GM18907 (cell line): ENCODE measurements at regions not wholly inside any gene's neighbourhood (a gene's known extent, or its start where the extent isn't known, plus 50 kb on each side); places are given as distances from the start of the nearest gene placed in this dataset.
"Not testable (repeated sequence)": the region's sequence is repeated elsewhere in the genome, so short reads cannot be mapped to it uniquely, and the experiment has no call there.

ENCODE experiments used
- ATAC-seq: cut with Tn5 transposase; IDR thresholded peaks from one replicate; pipeline ENCODE4 v1.9.1; 2021; ENCODE audit warnings: mild to moderate bottlenecking, moderate library complexity; ENCODE audit not compliant: unreplicated experiment

DNA sequence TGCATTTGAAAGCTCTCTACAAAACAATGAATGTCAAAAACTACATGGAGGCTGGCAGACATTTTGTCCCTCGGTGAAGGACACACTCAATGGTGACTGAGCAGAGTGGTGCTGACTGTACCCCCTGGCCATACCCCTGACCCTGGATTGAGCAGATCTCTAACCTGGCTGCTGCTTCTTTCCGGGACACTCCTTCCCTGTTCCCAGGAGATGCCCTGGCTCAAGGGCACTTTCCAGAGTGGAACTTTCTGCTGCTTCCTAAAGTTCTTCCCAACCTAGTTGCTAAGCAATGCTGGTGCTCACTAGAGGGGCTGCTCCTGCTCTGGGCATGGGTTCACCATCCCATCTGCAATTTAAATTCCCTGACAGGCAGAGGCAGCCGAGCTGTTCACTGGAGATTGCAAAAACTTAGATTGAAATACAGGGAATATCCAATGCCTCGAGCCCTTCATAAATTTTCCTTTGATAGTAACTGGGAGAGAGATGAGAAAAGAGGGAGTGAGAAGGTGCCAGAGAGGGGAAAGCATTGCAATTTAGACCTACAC is 384.3 kb upstream of the PODXL start:
- no peak for ATAC-seq

DNA sequence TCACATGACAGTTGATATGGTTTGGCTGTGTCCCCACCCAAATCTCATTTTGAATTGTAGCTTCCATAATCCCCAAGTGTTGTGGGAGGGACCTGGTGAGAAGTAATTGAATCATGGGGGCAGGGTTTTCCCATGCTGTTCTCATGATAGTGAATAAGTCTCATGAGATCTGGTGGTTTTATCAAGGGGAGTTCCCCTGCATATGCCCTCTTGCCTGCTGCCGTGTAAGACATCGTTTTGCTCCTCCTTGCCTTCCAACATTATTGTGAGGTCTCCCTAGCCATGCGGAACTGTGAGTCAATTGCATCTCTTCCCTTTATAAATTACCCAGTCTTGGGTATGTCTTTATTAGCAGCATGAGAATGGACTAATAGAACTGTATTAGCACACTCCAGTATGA is 382.4 kb upstream of the PODXL start:
- not testable (repeated sequence) for ATAC-seq

DNA sequence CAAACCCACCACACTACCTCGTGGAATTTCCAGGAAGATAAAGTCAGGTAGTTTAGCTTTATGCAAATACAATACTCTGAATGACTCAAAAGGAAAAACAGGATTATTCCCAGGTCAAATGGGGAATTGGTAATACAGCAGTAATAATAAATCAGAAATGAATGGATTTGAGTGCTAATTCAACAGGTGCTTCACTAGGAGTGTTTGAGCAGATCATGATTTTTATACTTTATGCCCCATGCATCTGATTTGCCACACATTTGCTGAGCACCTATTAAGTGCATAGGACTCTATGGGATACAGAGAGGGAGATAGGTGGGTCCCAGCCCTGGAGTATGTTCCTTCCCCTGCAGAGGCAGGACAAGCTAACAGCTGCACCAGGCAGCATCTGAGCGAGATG is 381.4 kb upstream of the PODXL start:
- ATAC-seq: no peak

DNA sequence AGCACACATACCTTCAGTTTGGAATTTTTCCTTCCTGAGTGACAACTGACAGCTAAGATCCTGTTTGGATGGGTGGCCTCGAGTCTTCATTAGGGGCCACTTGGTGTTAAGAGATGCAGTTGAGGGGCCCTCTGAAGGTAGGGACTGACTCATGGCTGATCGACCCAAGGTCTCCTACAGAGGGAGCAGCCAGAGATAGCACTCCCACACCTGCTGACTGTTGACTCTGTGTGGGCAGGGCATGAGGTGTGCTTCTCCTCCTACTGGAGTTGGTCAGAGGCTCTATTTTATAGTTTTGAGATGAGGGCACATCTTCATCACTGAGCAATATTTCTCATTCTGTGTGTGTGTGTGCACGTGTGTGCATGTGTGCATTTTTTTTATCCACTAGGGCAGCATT is 378.8 kb upstream of the PODXL start:
- no peak for ATAC-seq

DNA sequence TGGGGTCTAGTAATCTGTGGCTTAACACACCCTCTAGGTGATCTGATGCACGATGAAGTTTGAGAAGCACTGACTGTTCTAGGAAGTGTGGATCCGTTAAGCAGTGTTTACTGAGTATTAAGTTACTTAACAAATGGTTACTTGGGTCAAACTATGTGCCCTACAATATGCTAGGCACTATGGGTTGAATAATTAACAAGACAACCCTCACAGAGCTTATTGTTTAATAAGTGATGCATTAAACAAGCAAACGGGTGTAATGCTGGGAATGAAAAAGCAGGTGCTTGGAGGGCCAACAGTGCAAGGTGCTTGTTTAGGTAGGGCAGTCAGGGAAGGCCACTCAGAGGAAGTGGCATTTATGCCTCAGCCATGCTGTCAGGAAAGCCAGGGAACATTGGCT is 378.0 kb upstream of the PODXL start:
- no peak for ATAC-seq

DNA sequence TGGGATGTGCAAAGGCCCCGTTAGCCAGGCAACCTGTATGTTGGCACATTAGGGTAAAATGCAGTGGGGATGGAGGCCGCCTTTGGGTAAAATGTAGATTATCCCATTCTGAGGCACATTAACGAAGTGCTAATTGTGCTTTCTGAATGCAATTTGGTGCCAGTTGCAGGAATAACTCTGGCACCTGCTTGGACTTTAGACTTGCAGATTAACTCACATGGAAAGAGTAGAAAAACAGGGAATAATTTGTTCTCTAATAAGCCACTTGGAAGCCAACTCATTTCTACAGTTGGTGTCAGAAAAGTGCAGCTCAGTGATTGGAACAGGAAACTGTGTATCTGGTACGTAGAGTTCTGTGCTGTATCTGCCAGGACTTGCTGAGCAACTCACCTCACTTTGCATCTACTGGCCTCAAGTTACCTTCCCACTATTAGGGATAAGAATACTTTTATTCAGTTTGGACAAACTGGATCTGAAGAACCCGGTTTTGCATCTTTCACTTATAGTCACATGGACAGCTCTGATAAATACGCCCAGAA is 377.4 kb upstream of the PODXL start:
- no peak for ATAC-seq

DNA sequence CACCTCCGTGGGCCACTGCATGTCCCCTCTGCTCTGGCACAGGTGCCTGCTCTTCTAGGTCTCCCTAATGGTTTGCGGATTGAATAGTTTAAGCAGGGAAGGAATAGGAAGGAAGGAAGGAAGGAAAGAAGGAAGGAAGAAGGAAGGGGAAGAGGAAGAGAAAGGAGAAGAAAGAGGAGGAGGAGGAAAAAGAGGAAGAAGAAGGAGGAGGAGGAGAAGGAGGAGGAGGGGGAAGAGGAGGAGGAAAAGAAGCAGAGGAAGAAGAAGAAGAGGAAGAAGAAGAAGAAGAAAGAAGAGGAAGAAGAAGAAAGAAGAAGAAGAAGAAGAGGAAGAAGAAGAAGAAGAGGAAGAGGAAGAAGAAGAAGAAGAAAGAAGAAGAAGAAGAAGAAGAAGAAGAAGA is 376.8 kb upstream of the PODXL start:
- ATAC-seq: not testable (repeated sequence)

DNA sequence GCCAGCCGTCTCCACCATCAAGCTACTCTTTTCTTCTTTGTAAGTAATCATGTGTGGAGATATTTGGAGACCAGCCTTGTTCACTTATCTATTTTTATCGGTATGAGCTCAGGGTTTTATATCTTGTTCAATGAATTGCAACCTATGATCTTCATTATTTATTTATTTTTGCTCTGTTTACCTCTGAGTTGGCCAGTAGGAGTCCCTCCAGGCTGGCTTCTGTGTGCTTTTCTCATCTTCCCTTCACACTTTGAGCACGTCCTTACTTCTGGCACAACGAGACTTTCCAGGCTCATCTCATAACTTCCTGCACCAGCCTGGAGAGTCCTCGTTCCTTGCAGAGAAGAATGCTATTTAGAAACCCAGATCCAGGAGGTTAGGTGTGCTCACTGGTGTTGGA is 375.8 kb upstream of the PODXL start:
- no peak for ATAC-seq

DNA sequence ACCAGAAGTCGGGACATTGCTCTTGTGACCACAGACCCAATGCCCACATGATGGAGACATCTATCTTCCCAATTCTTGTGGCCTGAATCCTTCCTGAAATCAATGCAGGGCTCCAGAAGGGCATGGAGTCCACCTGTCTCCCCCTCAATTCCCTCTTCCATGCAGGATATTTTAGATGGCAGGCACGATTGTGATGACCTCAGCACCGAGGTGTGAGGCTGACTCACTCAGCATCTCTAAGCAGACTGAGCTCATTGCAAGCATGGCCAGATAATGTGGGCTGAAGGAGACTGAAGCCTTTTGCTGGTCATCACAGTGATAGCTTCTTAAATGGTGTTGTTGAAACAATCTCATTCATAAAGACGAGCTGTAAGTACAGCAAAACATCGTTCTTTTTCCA is 374.9 kb upstream of the PODXL start:
- no peak for ATAC-seq

DNA sequence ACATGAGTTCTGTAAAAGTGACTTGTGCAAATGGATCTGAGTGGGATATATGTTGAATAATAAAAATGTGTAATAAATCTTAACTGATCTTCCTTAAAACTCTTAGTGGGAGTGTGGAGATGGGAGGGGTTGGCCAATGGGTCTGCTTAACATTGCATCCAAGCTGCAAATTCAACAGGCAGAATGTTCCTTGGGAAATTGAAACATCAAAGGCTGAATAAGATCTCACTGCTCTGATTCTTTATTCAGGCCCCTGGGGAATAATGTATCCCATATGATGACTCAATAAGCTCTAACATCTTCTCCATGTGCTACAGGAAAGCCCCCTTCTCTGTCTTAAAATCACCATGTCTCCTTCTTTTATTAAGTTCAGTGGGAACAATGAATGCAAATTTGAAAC is 373.2 kb upstream of the PODXL start:
- no peak for ATAC-seq

DNA sequence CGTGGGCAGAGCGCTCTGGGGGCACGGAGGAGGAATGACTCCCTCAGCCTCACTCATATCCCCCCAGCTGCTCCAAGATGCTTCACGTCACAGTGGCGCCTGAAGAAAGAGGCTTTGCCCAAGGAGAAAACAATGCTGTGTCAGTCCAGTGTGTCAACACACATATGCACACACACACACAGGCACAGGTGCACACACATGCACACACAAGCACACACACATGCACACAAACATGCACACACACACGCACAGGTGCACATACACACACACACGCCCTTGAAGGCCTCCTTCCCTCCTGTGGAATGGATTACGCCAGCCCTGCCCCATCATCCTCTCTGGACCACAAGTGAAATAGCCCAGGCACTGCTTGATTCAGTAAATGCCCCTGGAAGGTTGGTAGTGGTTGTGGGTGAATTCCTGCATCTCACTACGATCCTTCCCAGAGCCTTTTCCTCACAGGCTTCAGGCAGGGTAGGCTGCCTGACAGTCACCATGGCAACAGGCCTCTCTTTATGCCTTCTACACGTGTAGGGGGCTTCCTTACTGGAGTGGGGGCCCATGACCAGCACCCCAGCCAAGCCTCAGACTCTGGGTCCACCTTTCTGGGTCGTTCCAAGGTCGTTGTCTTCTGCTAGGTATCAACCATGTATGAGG is 371.5 kb upstream of the PODXL start:
- ATAC-seq: no peak

DNA sequence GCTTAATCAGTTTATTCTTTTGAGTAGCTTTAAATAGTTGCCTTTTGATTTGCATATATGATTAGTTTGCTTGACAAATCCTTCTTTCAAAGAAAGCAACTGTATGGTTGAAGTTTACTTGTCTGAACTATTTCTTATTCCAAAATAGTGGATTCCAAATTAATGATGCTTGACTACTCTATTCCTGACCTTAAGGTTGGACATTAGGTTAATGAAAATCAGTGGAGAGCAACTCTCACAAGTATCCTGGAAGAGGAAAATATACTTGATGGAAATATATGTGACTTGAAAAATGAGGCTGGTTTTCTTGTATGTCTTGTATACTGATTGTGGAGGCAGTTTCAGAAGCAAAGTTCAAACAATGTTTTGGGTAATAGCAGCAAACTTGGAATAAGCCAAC is 369.2 kb upstream of the PODXL start:
- ATAC-seq: no peak

DNA sequence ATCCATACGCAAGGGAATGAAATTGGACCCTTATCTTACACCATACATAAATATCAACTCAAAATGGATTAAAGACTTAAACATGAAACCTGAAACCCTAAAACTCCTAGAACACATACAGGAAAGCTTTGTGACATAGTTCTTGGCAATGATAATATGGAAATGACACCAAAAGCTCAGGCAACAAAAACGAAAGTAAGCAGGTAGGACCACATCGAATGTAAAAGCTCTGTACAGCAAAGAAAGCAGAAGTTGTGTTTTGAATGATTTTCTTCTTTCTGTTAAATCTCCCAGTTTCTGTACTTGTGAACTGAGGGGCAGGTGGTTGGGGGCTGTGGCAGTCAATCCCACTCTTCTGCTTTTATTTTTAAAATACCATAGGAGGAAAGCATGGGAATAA is 368.4 kb upstream of the PODXL start:
- ATAC-seq: no peak

DNA sequence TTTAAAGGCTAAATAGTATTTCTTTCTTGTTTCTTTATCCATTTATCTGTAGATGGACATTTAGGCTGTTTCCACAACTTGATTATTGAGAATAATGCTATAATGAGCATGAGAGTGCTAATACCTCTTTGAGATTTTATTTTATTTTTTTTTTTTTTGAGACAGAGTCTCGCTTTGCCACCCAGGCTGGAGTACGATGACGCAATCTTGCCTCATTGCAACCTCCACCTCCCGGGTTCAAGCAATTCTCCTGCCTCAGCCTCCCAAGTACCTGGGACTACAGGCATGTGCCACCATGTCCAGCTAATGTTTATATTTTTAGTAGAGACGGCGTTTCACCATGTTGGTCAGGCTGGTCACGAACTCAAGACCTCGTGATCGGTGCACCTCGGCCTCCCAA is 366.5 kb upstream of the PODXL start:
- ATAC-seq: not testable (repeated sequence)

DNA sequence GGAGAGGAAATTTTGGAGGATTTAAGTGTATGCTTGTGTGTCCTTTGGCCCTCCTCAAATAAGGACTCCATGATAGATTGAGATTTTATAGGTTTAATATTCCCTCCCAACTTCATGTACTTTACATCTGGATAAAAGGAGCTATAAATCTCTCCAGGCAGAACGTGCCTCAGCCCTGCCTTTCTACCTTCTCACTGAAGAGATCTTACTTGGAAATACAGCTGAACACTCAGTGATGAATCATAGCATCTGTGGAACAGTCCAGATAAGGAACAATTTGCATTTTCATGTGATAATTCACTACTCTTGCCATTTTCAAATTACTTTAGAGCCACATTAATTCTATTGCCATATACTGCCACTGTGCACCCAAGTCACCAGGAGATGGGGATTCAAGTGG is 364.6 kb upstream of the PODXL start:
- ATAC-seq: no peak

DNA sequence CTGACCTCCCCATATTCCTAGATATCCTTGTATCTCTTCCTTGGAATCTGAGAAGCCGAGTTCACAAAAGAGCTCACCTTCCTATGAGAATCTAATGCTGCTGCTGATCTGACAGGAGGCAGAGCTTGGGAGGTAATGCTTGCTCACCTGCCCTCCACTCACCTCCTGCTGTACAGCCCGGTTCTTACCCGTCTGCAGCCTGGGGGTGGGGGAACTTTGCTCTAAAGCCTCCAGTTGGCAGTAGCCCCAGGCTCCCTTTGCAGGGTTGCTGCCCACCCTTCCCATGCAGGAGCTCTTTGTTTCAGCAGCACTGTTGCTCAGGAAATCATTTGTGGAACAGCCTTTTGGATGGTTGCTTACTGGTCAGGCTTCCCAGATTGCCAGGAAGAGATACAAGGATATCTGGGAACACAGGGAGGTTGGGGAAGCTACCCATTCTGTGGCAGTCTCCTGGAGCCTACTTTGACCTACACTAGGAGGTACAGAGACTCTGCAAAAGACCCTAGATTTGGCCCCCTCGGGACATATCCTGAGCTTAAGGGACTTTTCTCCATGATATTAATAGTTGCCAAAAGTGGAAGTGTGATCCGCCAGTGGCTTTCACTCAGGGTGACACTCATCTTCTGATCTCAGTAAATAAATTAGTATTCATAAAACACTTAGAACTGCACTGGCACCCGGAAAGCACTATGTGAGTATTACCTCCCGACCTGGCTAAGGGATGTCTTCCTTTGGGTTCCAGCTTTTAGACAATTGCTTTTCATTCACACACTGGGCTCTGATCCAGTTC is 363.7 kb upstream of the PODXL start:
- no peak for ATAC-seq

DNA sequence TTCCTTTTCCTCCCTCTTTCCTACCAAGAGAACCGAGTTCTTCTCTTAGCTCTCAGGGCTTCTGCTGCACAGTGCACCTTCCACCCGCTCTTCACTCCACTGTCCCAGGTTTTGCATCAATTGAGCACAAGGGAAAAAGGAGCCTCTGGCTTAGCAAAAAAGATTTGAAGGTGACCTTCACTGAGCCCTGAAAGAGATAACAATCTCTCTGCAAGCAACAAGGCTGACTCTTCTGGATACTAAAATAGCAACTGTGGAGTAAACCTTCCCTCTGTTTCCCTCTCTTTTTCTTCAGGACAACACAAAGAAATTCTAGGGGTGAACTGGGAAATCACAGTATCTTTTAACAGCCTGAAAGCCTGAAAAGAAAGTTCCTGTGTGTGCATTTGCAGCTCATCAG is 354.7 kb upstream of the PODXL start:
- ATAC-seq: no peak

DNA sequence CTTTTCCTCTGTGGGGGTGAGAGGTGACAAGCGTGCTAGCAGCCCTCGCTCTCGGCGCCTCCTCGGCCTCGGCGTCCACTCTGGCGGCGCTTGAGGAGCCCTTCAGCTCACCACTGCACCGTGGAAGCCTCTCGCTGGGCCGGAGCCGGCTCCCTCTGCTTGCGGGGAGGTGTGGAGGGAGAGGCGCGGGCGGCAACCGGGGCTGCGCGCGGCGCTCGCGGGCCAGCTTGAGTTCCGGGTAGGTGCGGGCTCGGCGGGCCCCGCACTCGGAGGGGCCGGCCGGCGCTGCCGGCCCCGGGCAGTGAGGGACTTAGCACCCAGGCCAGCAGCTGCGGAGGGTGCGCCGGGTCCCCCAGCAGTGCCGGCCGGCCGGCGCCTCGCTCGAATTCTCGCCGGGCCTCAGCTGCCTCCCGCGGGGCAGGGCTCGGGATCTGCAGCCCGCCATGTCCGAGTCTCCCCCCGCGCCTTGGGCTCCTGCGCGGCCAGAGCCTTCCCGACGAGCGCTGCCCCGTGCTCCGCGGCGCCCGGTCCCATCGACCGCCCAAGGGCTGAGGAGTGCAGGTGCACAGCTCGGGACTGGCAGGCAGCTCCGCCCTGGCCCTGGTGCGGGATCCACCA is 352.8 kb upstream of the PODXL start:
- ATAC-seq: no peak

DNA sequence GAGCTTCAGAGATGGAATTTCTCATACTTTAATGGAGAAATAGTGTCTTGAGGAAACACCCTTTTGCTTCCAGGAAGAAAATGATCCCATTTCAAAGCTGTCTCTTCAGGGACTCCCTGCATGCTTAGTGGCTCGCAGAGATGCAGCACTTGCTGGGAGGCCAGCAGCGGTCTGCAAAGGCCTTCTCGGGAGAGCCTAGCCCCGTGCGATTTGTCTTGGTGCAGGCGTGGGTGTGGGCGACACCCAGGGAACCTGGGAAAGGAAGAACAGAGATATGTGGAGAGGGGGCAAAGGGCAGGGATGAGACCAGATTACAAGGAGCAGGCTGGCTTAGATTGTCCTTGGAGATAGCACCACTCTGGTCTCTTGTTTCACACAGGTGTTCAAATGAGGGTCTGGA is 352.3 kb upstream of the PODXL start:
- ATAC-seq: no peak

DNA sequence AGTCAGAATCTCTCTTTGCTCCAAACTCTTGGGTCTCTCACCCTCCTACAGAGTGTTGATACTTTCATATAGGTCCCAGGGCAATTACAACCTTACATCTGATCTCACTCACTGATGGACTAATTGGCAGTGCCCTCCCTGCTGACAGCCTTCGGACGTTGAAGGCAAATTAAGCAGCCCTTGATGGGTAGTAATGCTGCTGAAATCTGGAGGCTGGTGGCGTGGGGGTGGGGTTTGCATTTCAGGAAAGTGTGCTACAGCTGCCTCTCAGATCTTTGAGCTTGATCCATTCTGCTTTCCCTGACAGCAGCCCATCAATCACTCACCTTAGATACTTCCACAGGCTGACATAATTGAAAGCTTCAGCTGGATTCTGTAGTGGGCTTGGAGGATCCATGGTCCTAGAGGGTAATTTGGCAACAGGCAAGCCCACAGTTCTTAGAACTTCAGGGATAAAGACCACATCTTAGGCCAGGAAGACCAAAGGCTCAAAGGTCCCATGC is 349.1 kb upstream of the PODXL start:
- ATAC-seq: no peak

DNA sequence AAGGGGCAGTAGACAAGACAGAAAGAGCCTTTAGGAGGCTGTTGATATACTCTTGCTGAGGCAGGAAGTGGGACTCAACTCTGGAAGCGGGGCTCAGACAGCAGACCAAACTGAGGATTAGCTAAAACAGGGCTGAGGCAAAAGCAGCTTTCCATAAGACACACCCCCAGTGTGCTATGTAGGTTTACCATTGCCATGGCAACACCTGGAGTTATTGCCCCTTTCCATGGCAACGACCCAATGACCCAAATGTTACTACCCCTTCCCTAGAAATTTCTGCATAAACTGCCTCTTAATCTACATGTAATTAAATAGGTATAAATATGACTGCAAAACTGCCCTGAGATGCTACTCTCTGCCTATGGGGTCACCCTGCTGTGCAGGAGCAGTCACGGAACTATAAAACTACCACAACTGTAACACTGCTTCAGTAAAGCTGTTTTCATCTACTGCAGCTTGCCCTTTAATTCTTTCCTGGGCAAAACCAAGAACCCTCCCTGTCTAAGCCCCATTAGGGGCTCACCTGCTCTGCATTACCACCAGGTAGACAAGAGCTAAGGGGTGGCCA is 348.4 kb upstream of the PODXL start:
- ATAC-seq: no peak
